Activated T-helper 17 cell treated with anti-CD3 and anti-CD28 coated beads, Interleukin-2, amount 50 U/mL, for 72 hours (primary cell): ENCODE measurements at regions not wholly inside any gene's neighbourhood (a gene's known extent, or its start where the extent isn't known, plus 50 kb on each side); places are given as distances from the start of the nearest gene placed in this dataset.
"Not testable (repeated sequence)": the region's sequence is repeated elsewhere in the genome, so short reads cannot be mapped to it uniquely, and the experiment has no call there.

ENCODE experiments used
- ATAC-seq: fragments of 150-1000 bp; cut with Tn5 transposase; replicated peaks from 2 replicates; pipeline ENCODE4 v1.10.0; 2021; ENCODE audit warnings: mild to moderate bottlenecking, moderate library complexity
- H3K27ac Mint-ChIP-seq: one replicate; pipeline ENCODE4 v1.8.0; 2022; ENCODE audit warnings: mixed read lengths
- H3K27me3 Mint-ChIP-seq: one replicate; pipeline ENCODE4 v1.8.0; 2022; ENCODE audit warnings: mixed read lengths
- H3K36me3 Mint-ChIP-seq: one replicate; pipeline ENCODE4 v1.8.0; 2022; ENCODE audit warnings: low read depth, mild to moderate bottlenecking, mixed read lengths
- H3K4me1 Mint-ChIP-seq: one replicate; pipeline ENCODE4 v1.8.0; 2022; ENCODE audit warnings: mixed read lengths
- H3K4me3 Mint-ChIP-seq: one replicate; pipeline ENCODE4 v1.8.0; 2022; ENCODE audit warnings: mild to moderate bottlenecking, mixed read lengths
- H3K9me3 Mint-ChIP-seq: one replicate; pipeline ENCODE4 v1.8.0; 2022; ENCODE audit warnings: mixed read lengths

GRCh38 chr6:139448998-139449610 lies 74.7 kb upstream of the CITED2 start:
- ATAC-seq = no peak
- no peaks in the 10 kb centered on the region for H3K9me3 Mint-ChIP-seq
- H3K27me3 Mint-ChIP-seq = no peaks in the 10 kb centered on the region
- H3K4me3 Mint-ChIP-seq = no peak overlapping the region
- H3K36me3 Mint-ChIP-seq = no peaks in the 10 kb centered on the region
- H3K27ac Mint-ChIP-seq = no peak overlapping the region
- no peaks in the 10 kb centered on the region for H3K4me1 Mint-ChIP-seq

- H3K4me1 Mint-ChIP-seq = no peaks in the 10 kb centered on the region
- ATAC-seq = no peak
- no peaks in the 10 kb centered on the region for H3K36me3 Mint-ChIP-seq
- no peaks in the 10 kb centered on the region for H3K27me3 Mint-ChIP-seq
- H3K9me3 Mint-ChIP-seq = no peaks in the 10 kb centered on the region
- no peak overlapping the region for H3K4me3 Mint-ChIP-seq
- no peak overlapping the region for H3K27ac Mint-ChIP-seq
These were observed 73.7 kb upstream of the CITED2 start for GRCh38 chr6:139448051-139448649.

GRCh38 chr6:139447656-139447975 lies 73.2 kb upstream of the CITED2 start:
- Mint-ChIP-seq H3K36me3 (no peaks in the 10 kb centered on the region), H3K27me3 (no peaks in the 10 kb centered on the region), H3K4me1 (no peaks in the 10 kb centered on the region), H3K27ac (no peak overlapping the region), H3K4me3 (no peak overlapping the region), H3K9me3 (no peaks in the 10 kb centered on the region)
- no peak for ATAC-seq

GRCh38 chr6:139446768-139447655 lies 72.6 kb upstream of the CITED2 start:
- Mint-ChIP-seq H3K27me3 (no peaks in the 10 kb centered on the region), H3K4me3 (no peak overlapping the region), H3K27ac (no peak overlapping the region), H3K36me3 (no peaks in the 10 kb centered on the region), H3K4me1 (no peaks in the 10 kb centered on the region), H3K9me3 (no peaks in the 10 kb centered on the region)
- no peak for ATAC-seq

GRCh38 chr6:139446138-139446715 lies 71.8 kb upstream of the CITED2 start:
- H3K4me1 Mint-ChIP-seq = no peaks in the 10 kb centered on the region
- no peaks in the 10 kb centered on the region for H3K27me3 Mint-ChIP-seq

GRCh38 chr6:139444273-139444787 lies 69.9 kb upstream of the CITED2 start:
- not testable (repeated sequence) for H3K36me3 Mint-ChIP-seq, H3K4me3 Mint-ChIP-seq, H3K9me3 Mint-ChIP-seq, ATAC-seq, H3K27ac Mint-ChIP-seq, H3K27me3 Mint-ChIP-seq, H3K4me1 Mint-ChIP-seq

More at GRCh38 chr6:139446138-139446715, 71.8 kb upstream of the CITED2 start:
- no peak for ATAC-seq
- H3K27ac Mint-ChIP-seq = no peak overlapping the region
- no peak overlapping the region for H3K4me3 Mint-ChIP-seq
- no peaks in the 10 kb centered on the region for H3K36me3 Mint-ChIP-seq
- H3K9me3 Mint-ChIP-seq = no peaks in the 10 kb centered on the region

- no peaks in the 10 kb centered on the region for H3K9me3 Mint-ChIP-seq
- no peaks in the 10 kb centered on the region for H3K4me1 Mint-ChIP-seq
- no peak overlapping the region for H3K27ac Mint-ChIP-seq
- H3K36me3 Mint-ChIP-seq = no peaks in the 10 kb centered on the region
- H3K27me3 Mint-ChIP-seq = no peaks in the 10 kb centered on the region
- ATAC-seq = no peak
- H3K4me3 Mint-ChIP-seq = no peak overlapping the region
These were observed 69.0 kb upstream of the CITED2 start for GRCh38 chr6:139443231-139444112.

- Mint-ChIP-seq H3K27me3 (no peaks in the 10 kb centered on the region), H3K4me1 (no peaks in the 10 kb centered on the region), H3K4me3 (peak overlapping the region; percentile 51), H3K27ac (peak overlapping the region; percentile 80), H3K36me3 (no peaks in the 10 kb centered on the region), H3K9me3 (no peaks in the 10 kb centered on the region)
- ATAC-seq = peak; percentile 48
These were observed 67.8 kb upstream of the CITED2 start for GRCh38 chr6:139442188-139442671.

- no peaks in the 10 kb centered on the region for H3K27me3 Mint-ChIP-seq
- ATAC-seq = no peak
- no peaks in the 10 kb centered on the region for H3K9me3 Mint-ChIP-seq
- H3K27ac Mint-ChIP-seq = no peak overlapping the region
- no peaks in the 10 kb centered on the region for H3K4me1 Mint-ChIP-seq
- H3K36me3 Mint-ChIP-seq = no peaks in the 10 kb centered on the region
- no peak overlapping the region for H3K4me3 Mint-ChIP-seq
These were observed 64.9 kb upstream of the CITED2 start for GRCh38 chr6:139439349-139439748.

- Mint-ChIP-seq H3K27ac (no peak overlapping the region), H3K4me1 (no peaks in the 10 kb centered on the region), H3K4me3 (no peak overlapping the region), H3K9me3 (no peaks in the 10 kb centered on the region), H3K27me3 (no peaks in the 10 kb centered on the region), H3K36me3 (no peaks in the 10 kb centered on the region)
- no peak for ATAC-seq
These were observed 64.3 kb upstream of the CITED2 start for GRCh38 chr6:139438775-139439174.

GRCh38 chr6:139436957-139437348 lies 62.5 kb upstream of the CITED2 start:
- Mint-ChIP-seq H3K4me1 (no peaks in the 10 kb centered on the region), H3K27ac (no peak overlapping the region), H3K9me3 (no peaks in the 10 kb centered on the region), H3K36me3 (no peaks in the 10 kb centered on the region), H3K27me3 (no peaks in the 10 kb centered on the region), H3K4me3 (no peak overlapping the region)
- ATAC-seq = no peak

GRCh38 chr6:139436200-139436956 lies 61.9 kb upstream of the CITED2 start:
- Mint-ChIP-seq H3K4me1 (no peaks in the 10 kb centered on the region), H3K27ac (no peak overlapping the region), H3K36me3 (no peaks in the 10 kb centered on the region), H3K4me3 (no peak overlapping the region), H3K27me3 (no peaks in the 10 kb centered on the region), H3K9me3 (peaks cover 3% of the 10 kb centered on the region)
- no peak for ATAC-seq

- Mint-ChIP-seq H3K36me3 (no peaks in the 10 kb centered on the region), H3K4me1 (no peaks in the 10 kb centered on the region), H3K27ac (no peak overlapping the region), H3K9me3 (peaks cover 5% of the 10 kb centered on the region), H3K27me3 (no peaks in the 10 kb centered on the region), H3K4me3 (no peak overlapping the region)
- no peak for ATAC-seq
These were observed 59.4 kb upstream of the CITED2 start for GRCh38 chr6:139433631-139434419.
